ENCODE measurements at regions not wholly inside any gene's neighbourhood (a gene's known extent, or its start where the extent isn't known, plus 50 kb on each side); places are given as distances from the start of the nearest gene placed in this dataset.

- H3K27ac ChIP-seq, result no peak overlapping the region
- H3K4me3 ChIP-seq, result no peak overlapping the region
- peaks cover 23% of the 10 kb centered on the region for H3K4me1 ChIP-seq (replicated peaks)
- no peaks in the 10 kb centered on the region for H3K36me3 ChIP-seq
- H3K9me3 ChIP-seq (replicated peaks), result no peaks in the 10 kb centered on the region; the same call in 1 of the 2 replicates
- DNase-seq (ENCODE audit: low read depth in 1 of 2, low spot score in 2 of 2), result no peak
- no peaks in the 10 kb centered on the region for H3K27me3 ChIP-seq (replicated peaks)
Observed at GRCh38 chr15:93178371-93178770, 89.4 kb upstream of the RGMA start.

- peaks cover 29% of the 10 kb centered on the region for H3K4me1 ChIP-seq (replicated peaks)
- no peak for DNase-seq (ENCODE audit: low read depth in 1 of 2, low spot score in 2 of 2)
- H3K9me3 ChIP-seq (replicated peaks), result no peaks in the 10 kb centered on the region; the same call in 1 of the 2 replicates
- H3K36me3 ChIP-seq, result no peaks in the 10 kb centered on the region
- H3K27me3 ChIP-seq (replicated peaks), result no peaks in the 10 kb centered on the region
- no peak overlapping the region for H3K4me3 ChIP-seq
- H3K27ac ChIP-seq, result no peak overlapping the region
Observed at GRCh38 chr15:93176065-93176464, 87.1 kb upstream of the RGMA start.

- peaks cover 21% of the 10 kb centered on the region for H3K4me1 ChIP-seq (replicated peaks)
Observed at GRCh38 chr15:93174836-93175235, 85.8 kb upstream of the RGMA start.

DNA sequence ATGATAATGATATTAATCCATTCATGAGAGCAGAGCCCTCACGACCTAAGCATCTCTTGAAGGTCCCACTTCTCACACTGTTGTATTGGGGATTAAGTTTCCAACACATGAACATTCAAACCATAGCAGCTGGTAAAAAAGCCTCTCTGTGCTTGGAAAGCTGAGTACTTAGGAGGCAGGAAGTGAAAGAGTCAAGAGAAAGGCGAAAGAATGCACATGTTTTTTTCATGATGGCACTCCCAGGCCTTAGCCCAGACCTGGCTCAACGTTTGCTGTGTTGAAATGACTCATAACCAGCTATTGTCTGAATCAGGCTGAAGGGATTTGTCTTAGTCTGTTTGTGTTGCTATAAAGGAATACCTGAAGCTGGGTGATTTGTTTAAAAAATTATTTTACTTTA, 84.4 kb upstream of the RGMA start:
- H3K36me3 ChIP-seq, result no peaks in the 10 kb centered on the region
- H3K9me3 ChIP-seq (replicated peaks), result no peaks in the 10 kb centered on the region; the same call in 1 of the 2 replicates
- peak; percentile 62 to 71 for DNase-seq (ENCODE audit: low read depth in 1 of 2, low spot score in 2 of 2)
- no peaks in the 10 kb centered on the region for H3K27me3 ChIP-seq (replicated peaks)
- H3K4me3 ChIP-seq, result no peak overlapping the region
- peak overlapping the region; percentile 29 for H3K27ac ChIP-seq
- H3K4me1 ChIP-seq (replicated peaks), result peaks cover 14% of the 10 kb centered on the region

More at GRCh38 chr15:93174836-93175235, 85.8 kb upstream of the RGMA start:
- no peaks in the 10 kb centered on the region for H3K27me3 ChIP-seq (replicated peaks)
- no peak overlapping the region for H3K27ac ChIP-seq
- no peak overlapping the region for H3K4me3 ChIP-seq
- no peaks in the 10 kb centered on the region; the same call in 1 of the 2 replicates for H3K9me3 ChIP-seq (replicated peaks)
- DNase-seq (ENCODE audit: low read depth in 1 of 2, low spot score in 2 of 2), result no peak
- H3K36me3 ChIP-seq, result no peaks in the 10 kb centered on the region

GRCh38 chr15:93171476-93171875, 82.5 kb upstream of the RGMA start:
- Histone ChIP-seq H3K36me3 (no peaks in the 10 kb centered on the region), H3K9me3 (replicated peaks) (no peaks in the 10 kb centered on the region; the same call in 1 of the 2 replicates), H3K4me3 (no peak overlapping the region), H3K4me1 (replicated peaks) (peaks cover 14% of the 10 kb centered on the region), H3K27ac (no peak overlapping the region), H3K27me3 (replicated peaks) (no peaks in the 10 kb centered on the region)
- DNase-seq (ENCODE audit: low read depth in 1 of 2, low spot score in 2 of 2), result no peak

GRCh38 chr15:93170329-93170728, 81.3 kb upstream of the RGMA start:
- DNase-seq (ENCODE audit: low read depth in 1 of 2, low spot score in 2 of 2), result no peak
- no peaks in the 10 kb centered on the region for H3K36me3 ChIP-seq
- H3K4me3 ChIP-seq, result no peak overlapping the region
- no peak overlapping the region for H3K27ac ChIP-seq
- H3K27me3 ChIP-seq (replicated peaks), result no peaks in the 10 kb centered on the region
- H3K9me3 ChIP-seq (replicated peaks), result no peaks in the 10 kb centered on the region; the same call in 1 of the 2 replicates
- H3K4me1 ChIP-seq (replicated peaks), result peaks cover 14% of the 10 kb centered on the region

- Histone ChIP-seq H3K9me3 (replicated peaks) (no peaks in the 10 kb centered on the region), H3K36me3 (no peaks in the 10 kb centered on the region), H3K4me1 (replicated peaks) (peaks cover 11% of the 10 kb centered on the region), H3K27ac (no peak overlapping the region), H3K27me3 (replicated peaks) (no peaks in the 10 kb centered on the region), H3K4me3 (no peak overlapping the region)
- peak in 1 of 2 experiments; percentile 44 for DNase-seq (ENCODE audit: low read depth in 1 of 2, low spot score in 2 of 2)
Observed at GRCh38 chr15:93168910-93169309, 79.9 kb upstream of the RGMA start.

DNA sequence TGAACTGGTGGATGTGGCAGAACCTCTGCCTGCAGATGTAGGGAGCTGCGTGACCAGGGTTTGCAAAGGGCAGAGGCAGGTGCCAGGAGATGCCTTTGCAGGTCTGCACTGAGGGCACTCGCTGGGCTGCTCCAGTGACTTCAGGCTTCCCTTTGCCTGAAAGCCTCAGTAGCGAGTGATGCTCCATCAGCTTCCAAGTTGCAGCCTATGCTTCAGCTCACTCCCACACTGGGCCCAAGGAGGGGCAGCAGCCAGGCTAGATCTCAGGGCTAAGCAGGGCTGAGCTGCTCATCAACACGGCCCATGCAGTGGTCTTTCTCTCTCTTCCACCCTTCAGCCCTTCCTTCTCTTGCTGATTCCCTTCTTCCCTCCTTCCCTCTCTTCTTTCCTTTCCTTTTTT, 78.3 kb upstream of the RGMA start:
- no peaks in the 10 kb centered on the region for H3K4me1 ChIP-seq (replicated peaks)
- H3K27me3 ChIP-seq (replicated peaks), result no peaks in the 10 kb centered on the region
- no peak overlapping the region for H3K27ac ChIP-seq
- H3K4me3 ChIP-seq, result no peak overlapping the region
- H3K36me3 ChIP-seq, result no peaks in the 10 kb centered on the region
- DNase-seq (ENCODE audit: low read depth in 1 of 2, low spot score in 2 of 2), result no peak
- H3K9me3 ChIP-seq (replicated peaks), result no peaks in the 10 kb centered on the region

DNA sequence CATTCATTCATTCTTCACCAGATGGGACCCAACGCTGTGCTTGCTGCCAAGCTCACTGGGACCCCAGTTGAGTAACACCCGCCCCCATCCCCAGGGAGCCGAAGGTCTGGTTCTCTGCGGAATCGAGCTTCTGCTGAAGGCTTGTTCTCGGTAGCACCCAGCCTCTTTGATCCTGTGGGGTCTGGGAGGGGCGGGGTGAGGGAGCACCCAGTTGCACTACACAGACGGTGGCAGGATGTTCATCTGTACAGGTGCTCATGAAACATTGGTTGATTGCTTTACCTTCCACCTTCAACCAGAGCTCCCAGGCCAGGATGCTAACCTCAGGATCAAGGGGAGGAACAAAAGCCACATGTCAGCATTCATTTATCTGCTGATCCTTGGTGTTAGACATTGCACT, 77.7 kb upstream of the RGMA start:
- no peak overlapping the region for H3K27ac ChIP-seq
- DNase-seq (ENCODE audit: low read depth in 1 of 2, low spot score in 2 of 2), result no peak
- H3K4me3 ChIP-seq, result no peak overlapping the region
- H3K4me1 ChIP-seq (replicated peaks), result no peaks in the 10 kb centered on the region
- no peaks in the 10 kb centered on the region for H3K27me3 ChIP-seq (replicated peaks)
- no peaks in the 10 kb centered on the region for H3K36me3 ChIP-seq
- no peaks in the 10 kb centered on the region for H3K9me3 ChIP-seq (replicated peaks)

- Histone ChIP-seq H3K9me3 (replicated peaks) (no peaks in the 10 kb centered on the region), H3K36me3 (no peaks in the 10 kb centered on the region)
Observed at GRCh38 chr15:93165734-93166470, 76.9 kb upstream of the RGMA start.

GRCh38 chr15:93164409-93164808, 75.4 kb upstream of the RGMA start:
- H3K36me3 ChIP-seq, result no peaks in the 10 kb centered on the region
- no peaks in the 10 kb centered on the region for H3K4me1 ChIP-seq (replicated peaks)
- DNase-seq (ENCODE audit: low read depth in 1 of 2, low spot score in 2 of 2), result no peak
- H3K27ac ChIP-seq, result no peak overlapping the region
- no peaks in the 10 kb centered on the region for H3K9me3 ChIP-seq (replicated peaks)
- no peaks in the 10 kb centered on the region for H3K27me3 ChIP-seq (replicated peaks)
- H3K4me3 ChIP-seq, result no peak overlapping the region

More at GRCh38 chr15:93165734-93166470, 76.9 kb upstream of the RGMA start:
- Histone ChIP-seq H3K4me3 (no peak overlapping the region), H3K27me3 (replicated peaks) (no peaks in the 10 kb centered on the region), H3K4me1 (replicated peaks) (no peaks in the 10 kb centered on the region), H3K27ac (no peak overlapping the region)
- no peak for DNase-seq (ENCODE audit: low read depth in 1 of 2, low spot score in 2 of 2)

GRCh38 chr15:93162560-93162959, 73.5 kb upstream of the RGMA start:
- Histone ChIP-seq H3K4me3 (no peak overlapping the region), H3K27me3 (replicated peaks) (no peaks in the 10 kb centered on the region), H3K36me3 (no peaks in the 10 kb centered on the region), H3K4me1 (replicated peaks) (no peaks in the 10 kb centered on the region), H3K9me3 (replicated peaks) (no peaks in the 10 kb centered on the region), H3K27ac (no peak overlapping the region)
- no peak for DNase-seq (ENCODE audit: low read depth in 1 of 2, low spot score in 2 of 2)

DNA sequence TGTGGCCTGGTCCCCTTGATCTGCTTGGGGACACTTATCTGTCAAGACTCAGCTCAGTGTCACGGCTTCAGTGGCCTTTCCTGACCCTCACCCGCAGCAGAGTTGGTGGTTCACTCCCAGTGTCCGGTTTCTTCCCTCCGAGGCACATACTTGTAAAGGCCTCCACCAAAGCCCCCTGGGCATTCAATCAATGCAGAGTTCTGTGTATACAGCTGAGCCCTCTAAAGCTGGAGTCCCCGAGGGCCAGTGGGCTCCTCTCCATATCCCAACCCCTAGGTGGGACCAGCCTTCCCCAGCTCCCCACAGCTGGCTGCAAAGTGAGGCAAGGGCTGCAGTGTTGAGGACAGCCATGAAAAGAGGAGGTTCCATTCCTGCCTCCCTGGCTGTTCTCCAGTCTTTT, 70.9 kb upstream of the RGMA start:
- Histone ChIP-seq H3K27me3 (replicated peaks) (no peaks in the 10 kb centered on the region), H3K9me3 (replicated peaks) (no peaks in the 10 kb centered on the region), H3K27ac (no peak overlapping the region), H3K4me1 (replicated peaks) (no peaks in the 10 kb centered on the region), H3K4me3 (no peak overlapping the region), H3K36me3 (no peaks in the 10 kb centered on the region)
- DNase-seq (ENCODE audit: low read depth in 1 of 2, low spot score in 2 of 2), result no peak

DNA sequence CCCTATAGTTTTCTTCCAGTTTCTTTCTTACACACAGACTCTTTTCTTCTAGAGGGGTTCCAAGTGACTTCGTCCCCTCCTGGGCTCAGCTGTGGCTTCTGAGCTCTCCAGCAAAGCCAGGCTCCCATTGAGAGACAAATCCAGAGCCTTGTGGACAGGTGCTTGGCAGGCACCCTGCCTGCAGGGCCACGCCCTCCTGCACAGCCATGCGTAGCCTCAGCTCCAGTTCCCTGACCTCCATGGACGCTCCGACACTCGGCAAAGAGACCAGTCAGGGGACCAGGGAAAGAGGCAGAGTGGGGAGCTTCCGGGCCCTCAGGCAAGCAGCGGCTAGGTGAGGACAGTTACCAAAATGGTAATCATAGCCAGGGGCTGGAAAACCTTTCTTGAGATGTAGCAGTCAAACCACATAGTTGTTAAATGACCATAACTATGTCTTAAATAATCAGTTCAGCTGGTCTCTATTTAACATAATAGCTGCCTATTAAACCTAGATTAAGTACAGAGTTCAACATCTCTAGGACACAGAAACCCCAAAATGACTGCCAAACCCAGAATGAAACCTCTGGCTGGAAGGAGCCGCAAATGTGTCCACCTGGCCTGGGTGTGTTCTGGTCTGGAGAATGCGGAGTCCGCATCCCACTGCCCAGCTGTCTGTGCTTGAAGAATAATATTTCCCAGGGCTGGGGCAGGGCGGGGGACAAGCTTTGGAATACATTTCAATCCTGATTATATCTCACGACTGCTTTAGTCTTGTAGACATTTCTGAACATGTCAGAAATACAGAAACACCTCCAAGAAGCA, 69.3 kb upstream of the RGMA start:
- Histone ChIP-seq H3K4me3 (no peak overlapping the region), H3K36me3 (no peaks in the 10 kb centered on the region), H3K27me3 (replicated peaks) (no peaks in the 10 kb centered on the region), H3K9me3 (replicated peaks) (no peaks in the 10 kb centered on the region), H3K4me1 (replicated peaks) (no peaks in the 10 kb centered on the region), H3K27ac (no peak overlapping the region)
- DNase-seq (ENCODE audit: low read depth in 1 of 2, low spot score in 2 of 2), result no peak

Measured in SJSA1 (cell line).